ENCODE measurements at regions not wholly inside any gene's neighbourhood (a gene's known extent, or its start where the extent isn't known, plus 50 kb on each side); places are given as distances from the start of the nearest gene placed in this dataset.

- DNase-seq: no peak
- H3K4me3 ChIP-seq (ENCODE audit: low read depth, low read length): no peak overlapping the region
- no peaks in the 10 kb centered on the region for H3K36me3 ChIP-seq
- TF ChIP-seq CTCF (IDR thresholded peaks at IDR 0.05; ENCODE audit: low read depth, low read length): no peak
- H3K4me1 ChIP-seq: no peaks in the 10 kb centered on the region
- H3K9me3 ChIP-seq: no peaks in the 10 kb centered on the region
- H3K27me3 ChIP-seq: no peaks in the 10 kb centered on the region
These were observed 182.2 kb downstream of the ZNF486 start for GRCh38 chr19:20349206-20349605.

- Histone ChIP-seq H3K4me1 (no peaks in the 10 kb centered on the region), H3K36me3 (no peaks in the 10 kb centered on the region), H3K9me3 (no peaks in the 10 kb centered on the region; the same call in 1 of the 2 replicates), H3K27me3 (no peaks in the 10 kb centered on the region), H3K4me3 (ENCODE audit: low read depth, low read length) (no peak overlapping the region)
- no peak for TF ChIP-seq CTCF (IDR thresholded peaks at IDR 0.05; ENCODE audit: low read depth, low read length)
- no peak for DNase-seq
These were observed 172.4 kb downstream of the ZNF486 start for GRCh38 chr19:20339444-20339843.

- Histone ChIP-seq H3K36me3 (no peaks in the 10 kb centered on the region), H3K27me3 (no peaks in the 10 kb centered on the region), H3K9me3 (no peaks in the 10 kb centered on the region; the same call in 1 of the 2 replicates), H3K4me1 (no peaks in the 10 kb centered on the region), H3K4me3 (ENCODE audit: low read depth, low read length) (no peak overlapping the region)
- no peak for DNase-seq
- TF ChIP-seq CTCF (IDR thresholded peaks at IDR 0.05; ENCODE audit: low read depth, low read length): no peak
These were observed 167.7 kb downstream of the ZNF486 start for GRCh38 chr19:20334760-20335159.

GRCh38 chr19:20333508-20333907 is 166.5 kb downstream of the ZNF486 start:
- no peak for DNase-seq
- no peaks in the 10 kb centered on the region; the same call in 1 of the 2 replicates for H3K9me3 ChIP-seq

GRCh38 chr19:20325151-20325550 is 158.1 kb downstream of the ZNF486 start:
- Histone ChIP-seq H3K4me1 (no peaks in the 10 kb centered on the region), H3K4me3 (ENCODE audit: low read depth, low read length) (no peak overlapping the region), H3K27me3 (no peaks in the 10 kb centered on the region), H3K36me3 (no peaks in the 10 kb centered on the region), H3K9me3 (no peaks in the 10 kb centered on the region)
- no peak for TF ChIP-seq CTCF (IDR thresholded peaks at IDR 0.05; ENCODE audit: low read depth, low read length)
- no peak for DNase-seq

More at GRCh38 chr19:20333508-20333907, 166.5 kb downstream of the ZNF486 start:
- no peaks in the 10 kb centered on the region for H3K4me1 ChIP-seq
- no peaks in the 10 kb centered on the region for H3K27me3 ChIP-seq
- no peak overlapping the region for H3K4me3 ChIP-seq (ENCODE audit: low read depth, low read length)
- no peak for TF ChIP-seq CTCF (IDR thresholded peaks at IDR 0.05; ENCODE audit: low read depth, low read length)
- H3K36me3 ChIP-seq: no peaks in the 10 kb centered on the region

GRCh38 chr19:20321139-20321763 is 154.2 kb downstream of the ZNF486 start:
- H3K36me3 ChIP-seq: no peaks in the 10 kb centered on the region
- DNase-seq: no peak
- TF ChIP-seq CTCF (IDR thresholded peaks at IDR 0.05; ENCODE audit: low read depth, low read length): no peak
- H3K4me1 ChIP-seq: no peaks in the 10 kb centered on the region
- H3K9me3 ChIP-seq: no peaks in the 10 kb centered on the region
- no peak overlapping the region for H3K4me3 ChIP-seq (ENCODE audit: low read depth, low read length)
- H3K27me3 ChIP-seq: no peaks in the 10 kb centered on the region

Measured in BE2C (cell line).